ENCODE measurements at regions not wholly inside any gene's neighbourhood (a gene's known extent, or its start where the extent isn't known, plus 50 kb on each side); places are given as distances from the start of the nearest gene placed in this dataset.

DNA sequence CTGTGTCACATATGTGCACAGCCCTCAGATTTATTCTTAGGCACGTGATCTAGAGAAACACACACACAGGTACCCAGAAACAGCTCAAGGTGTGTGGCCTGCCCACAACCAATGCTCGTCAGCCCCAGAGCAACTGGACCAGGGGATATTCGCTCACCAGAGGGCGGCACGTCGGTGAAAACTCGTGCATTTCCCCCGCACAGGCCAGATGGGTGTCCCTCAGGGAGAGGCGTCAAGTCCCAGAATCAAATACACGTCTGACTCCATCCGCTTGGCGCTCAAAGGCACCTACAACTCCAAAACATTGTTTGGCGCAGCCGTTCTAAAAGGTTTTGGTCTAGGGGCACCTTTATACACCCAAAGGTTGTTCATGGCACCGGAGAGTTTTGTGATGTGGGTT is 429.0 kb downstream of the BRD1 start:
- TF ChIP-seq EZH2 (IDR thresholded peaks at IDR 0.05; ENCODE audit: low read depth, unreplicated experiment), result no peak
- TF ChIP-seq, protein P1, sequence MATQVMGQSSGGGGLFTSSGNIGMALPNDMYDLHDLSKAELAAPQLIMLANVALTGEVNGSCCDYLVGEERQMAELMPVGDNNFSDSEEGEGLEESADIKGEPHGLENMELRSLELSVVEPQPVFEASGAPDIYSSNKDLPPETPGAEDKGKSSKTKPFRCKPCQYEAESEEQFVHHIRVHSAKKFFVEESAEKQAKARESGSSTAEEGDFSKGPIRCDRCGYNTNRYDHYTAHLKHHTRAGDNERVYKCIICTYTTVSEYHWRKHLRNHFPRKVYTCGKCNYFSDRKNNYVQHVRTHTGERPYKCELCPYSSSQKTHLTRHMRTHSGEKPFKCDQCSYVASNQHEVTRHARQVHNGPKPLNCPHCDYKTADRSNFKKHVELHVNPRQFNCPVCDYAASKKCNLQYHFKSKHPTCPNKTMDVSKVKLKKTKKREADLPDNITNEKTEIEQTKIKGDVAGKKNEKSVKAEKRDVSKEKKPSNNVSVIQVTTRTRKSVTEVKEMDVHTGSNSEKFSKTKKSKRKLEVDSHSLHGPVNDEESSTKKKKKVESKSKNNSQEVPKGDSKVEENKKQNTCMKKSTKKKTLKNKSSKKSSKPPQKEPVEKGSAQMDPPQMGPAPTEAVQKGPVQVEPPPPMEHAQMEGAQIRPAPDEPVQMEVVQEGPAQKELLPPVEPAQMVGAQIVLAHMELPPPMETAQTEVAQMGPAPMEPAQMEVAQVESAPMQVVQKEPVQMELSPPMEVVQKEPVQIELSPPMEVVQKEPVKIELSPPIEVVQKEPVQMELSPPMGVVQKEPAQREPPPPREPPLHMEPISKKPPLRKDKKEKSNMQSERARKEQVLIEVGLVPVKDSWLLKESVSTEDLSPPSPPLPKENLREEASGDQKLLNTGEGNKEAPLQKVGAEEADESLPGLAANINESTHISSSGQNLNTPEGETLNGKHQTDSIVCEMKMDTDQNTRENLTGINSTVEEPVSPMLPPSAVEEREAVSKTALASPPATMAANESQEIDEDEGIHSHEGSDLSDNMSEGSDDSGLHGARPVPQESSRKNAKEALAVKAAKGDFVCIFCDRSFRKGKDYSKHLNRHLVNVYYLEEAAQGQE (IDR thresholded peaks at IDR 0.05; ENCODE audit: unreplicated experiment), result no peak
- TF ChIP-seq, protein P2, sequence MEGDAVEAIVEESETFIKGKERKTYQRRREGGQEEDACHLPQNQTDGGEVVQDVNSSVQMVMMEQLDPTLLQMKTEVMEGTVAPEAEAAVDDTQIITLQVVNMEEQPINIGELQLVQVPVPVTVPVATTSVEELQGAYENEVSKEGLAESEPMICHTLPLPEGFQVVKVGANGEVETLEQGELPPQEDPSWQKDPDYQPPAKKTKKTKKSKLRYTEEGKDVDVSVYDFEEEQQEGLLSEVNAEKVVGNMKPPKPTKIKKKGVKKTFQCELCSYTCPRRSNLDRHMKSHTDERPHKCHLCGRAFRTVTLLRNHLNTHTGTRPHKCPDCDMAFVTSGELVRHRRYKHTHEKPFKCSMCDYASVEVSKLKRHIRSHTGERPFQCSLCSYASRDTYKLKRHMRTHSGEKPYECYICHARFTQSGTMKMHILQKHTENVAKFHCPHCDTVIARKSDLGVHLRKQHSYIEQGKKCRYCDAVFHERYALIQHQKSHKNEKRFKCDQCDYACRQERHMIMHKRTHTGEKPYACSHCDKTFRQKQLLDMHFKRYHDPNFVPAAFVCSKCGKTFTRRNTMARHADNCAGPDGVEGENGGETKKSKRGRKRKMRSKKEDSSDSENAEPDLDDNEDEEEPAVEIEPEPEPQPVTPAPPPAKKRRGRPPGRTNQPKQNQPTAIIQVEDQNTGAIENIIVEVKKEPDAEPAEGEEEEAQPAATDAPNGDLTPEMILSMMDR (conservative IDR thresholded peaks at IDR 0.05; ENCODE audit: low read depth in 2 of 2), result no peak
- no peak for TF ChIP-seq POLR2AphosphoS5 (IDR thresholded peaks at IDR 0.05; ENCODE audit: low read depth)
- TF ChIP-seq JUNB (IDR thresholded peaks at IDR 0.05; ENCODE audit: unreplicated experiment), result no peak

All from GM23338 (cell line).